ENCODE measurements at regions not wholly inside any gene's neighbourhood (a gene's known extent, or its start where the extent isn't known, plus 50 kb on each side); places are given as distances from the start of the nearest gene placed in this dataset.

DNA sequence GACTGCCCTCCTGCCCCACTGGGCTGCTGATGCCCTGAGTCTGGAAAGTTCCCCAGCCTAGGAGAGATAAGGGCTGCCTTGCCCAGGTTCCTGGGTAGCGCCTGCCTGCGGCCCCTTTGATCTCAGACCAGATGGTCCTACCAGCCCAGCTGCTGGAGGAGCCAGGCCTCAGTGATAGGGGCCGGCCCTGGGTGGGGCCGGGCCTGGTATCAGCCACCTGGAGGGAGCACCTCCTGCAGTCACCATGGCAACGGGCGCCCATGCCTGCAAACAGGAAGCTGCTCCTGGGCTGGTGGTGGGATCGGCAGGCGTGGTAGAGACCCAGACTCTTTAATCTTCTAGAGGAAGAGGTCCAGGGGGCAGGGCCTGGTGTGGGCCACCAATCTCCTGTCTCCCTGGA is 119.7 kb upstream of the WNT4 start:
- DNase-seq (ENCODE audit: low read depth): no peak

DNA sequence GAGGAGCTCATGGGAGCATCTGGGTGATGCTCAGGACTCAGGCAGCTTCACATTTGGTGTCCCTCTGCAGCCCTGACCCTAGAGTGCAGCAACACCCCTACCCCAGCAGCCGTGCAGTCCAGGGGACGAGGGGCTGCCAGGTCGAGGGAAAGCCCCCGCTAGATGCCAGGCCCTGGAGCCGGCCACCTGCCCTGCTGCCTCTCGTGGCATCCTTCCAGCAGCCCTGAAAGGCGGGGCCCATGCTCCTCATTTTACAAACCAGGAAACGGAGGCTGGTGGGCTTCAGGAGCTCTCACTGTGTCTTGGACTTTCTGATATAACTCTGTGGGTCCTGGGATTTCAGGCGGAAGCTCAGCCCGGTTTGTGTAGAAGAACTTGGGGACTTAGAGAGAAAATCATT is 120.5 kb upstream of the WNT4 start:
- DNase-seq (ENCODE audit: low read depth): no peak

DNA sequence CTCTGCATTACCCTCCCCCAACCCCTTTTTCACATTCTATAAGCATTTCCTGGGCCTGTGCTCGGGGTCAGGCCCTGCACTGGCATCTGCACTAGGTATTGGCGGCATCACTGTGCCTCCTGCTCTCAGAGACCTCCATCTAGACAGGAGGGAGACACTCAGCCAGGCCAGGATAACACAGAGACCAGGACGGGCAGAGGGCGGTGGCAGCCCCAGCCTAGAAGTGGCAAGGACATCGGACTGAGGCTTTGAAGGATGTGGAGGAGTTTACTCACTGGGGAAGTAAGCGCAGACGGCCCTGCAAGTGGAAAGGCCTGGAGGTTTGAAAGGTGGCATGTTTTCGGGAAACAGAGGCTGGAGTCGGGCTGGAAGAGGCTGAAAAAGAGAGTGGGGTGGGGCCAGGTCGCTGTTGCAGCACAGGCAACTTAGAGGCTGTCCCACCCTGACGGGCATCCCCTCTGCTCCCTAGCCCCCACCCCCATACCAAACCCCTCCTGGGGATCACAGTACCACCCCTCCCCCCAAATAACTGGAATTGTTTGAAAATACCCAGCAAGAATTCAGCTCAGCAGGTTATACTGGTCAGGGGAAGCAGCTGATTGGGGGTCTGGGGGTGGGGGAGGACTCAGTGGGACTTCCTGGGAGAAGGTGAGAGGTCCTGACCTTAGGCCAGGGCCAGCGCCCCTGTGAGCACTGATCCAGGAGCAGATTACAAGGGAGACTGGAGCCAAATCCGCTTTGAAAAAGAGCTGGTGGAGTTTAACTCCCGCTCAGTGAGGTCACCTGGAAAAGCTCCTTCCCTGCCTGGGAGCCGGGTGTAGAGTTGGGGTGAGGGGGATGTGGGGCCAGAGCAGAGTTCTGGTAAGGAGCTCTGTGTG is 121.8 kb upstream of the WNT4 start:
- no peak for DNase-seq (ENCODE audit: low read depth)

- no peak for DNase-seq (ENCODE audit: low read depth)
Observed at GRCh38 chr1:22266141-22266540, 123.2 kb upstream of the WNT4 start.

DNA sequence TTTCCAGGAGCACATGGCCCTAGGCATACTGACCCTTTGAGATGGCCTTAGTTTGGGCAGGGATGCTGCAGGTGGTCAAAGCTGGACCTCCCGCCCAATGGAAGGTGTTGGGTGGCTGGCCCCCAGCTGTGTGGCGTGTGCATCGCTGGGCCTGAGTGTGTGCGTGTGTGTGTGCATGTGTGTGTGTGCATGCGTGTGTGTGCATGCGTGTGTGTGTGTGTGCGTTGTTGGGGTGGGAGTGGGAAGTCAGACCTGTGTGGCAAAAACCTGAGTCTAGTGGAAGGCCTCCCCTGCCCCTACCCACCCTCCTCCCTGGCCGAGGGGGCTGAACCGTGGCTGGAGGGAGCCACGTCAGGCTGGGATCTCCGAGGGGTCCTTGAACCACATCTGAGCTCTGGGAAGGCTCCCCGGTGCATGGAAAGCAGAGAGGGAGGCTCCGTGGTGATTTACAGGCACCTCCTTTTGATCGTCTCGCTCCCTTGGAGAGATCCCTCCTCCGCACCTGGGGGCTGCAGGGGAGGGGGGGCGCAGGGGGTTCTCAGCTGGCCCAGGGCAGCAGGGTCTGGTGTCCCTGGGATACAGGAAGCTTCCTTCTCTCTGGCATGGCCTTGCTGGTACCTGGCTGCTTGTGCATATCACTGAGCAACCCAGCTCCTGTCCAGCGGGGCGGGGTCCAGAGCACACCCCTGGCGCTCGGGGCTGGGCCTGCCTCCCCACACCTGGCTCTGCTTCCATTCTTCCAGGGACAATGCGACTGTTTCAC is 124.7 kb upstream of the WNT4 start:
- DNase-seq (ENCODE audit: low read depth): no peak

GRCh38 chr1:22268327-22268726 is 125.4 kb upstream of the WNT4 start:
- no peak for DNase-seq (ENCODE audit: low read depth)

GRCh38 chr1:22271847-22272801 is 129.2 kb upstream of the WNT4 start:
- no peak for DNase-seq (ENCODE audit: low read depth)

DNA sequence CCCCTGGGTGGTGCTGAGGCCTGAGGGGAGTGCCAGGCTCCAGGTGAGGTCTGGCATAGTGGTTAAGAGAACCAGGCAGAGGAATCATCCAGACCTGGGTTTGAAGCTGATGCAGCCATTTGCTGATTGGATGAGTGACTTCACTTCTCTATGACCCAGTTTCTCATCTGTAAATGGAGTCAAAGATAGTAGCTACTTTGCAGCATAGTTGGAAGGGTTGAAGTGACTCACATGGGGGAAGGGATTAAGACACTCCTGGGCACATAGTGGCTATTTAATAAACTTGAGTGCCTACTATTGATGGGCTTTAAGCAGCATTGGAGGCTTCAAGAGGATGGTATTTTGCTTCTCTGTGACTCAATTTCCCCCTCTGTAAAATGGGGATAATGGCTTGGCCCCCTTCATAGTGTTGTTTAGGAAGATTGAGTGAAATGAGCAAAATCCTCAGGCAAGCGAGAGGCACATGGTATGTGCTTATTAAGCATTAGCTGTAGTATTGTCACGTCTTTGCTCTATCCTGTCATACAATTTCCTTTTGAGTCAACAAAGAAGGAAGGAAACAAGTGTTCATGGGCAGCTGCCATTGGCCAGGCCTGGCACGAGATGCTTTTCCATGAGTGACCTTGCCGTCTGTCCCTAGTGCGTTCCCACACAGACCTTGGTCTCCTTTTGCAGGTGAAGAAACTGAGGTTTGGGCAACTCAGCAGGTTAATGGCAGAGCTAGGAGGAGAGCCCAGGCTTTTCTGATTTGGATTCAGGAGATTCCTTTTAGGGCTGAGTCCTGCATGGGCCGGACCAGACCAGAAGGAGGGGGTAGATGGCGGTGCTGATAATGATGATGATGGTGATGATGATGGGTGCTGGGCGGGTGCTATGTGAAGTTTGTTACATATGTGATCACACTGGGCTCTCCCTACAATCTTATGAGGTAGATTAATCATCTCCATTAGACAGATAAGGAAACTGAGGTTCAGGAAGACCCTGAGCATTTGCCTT is 131.1 kb upstream of the WNT4 start:
- no peak for DNase-seq (ENCODE audit: low read depth)

GRCh38 chr1:22275167-22275566 is 132.3 kb upstream of the WNT4 start:
- no peak for DNase-seq (ENCODE audit: low read depth)

DNA sequence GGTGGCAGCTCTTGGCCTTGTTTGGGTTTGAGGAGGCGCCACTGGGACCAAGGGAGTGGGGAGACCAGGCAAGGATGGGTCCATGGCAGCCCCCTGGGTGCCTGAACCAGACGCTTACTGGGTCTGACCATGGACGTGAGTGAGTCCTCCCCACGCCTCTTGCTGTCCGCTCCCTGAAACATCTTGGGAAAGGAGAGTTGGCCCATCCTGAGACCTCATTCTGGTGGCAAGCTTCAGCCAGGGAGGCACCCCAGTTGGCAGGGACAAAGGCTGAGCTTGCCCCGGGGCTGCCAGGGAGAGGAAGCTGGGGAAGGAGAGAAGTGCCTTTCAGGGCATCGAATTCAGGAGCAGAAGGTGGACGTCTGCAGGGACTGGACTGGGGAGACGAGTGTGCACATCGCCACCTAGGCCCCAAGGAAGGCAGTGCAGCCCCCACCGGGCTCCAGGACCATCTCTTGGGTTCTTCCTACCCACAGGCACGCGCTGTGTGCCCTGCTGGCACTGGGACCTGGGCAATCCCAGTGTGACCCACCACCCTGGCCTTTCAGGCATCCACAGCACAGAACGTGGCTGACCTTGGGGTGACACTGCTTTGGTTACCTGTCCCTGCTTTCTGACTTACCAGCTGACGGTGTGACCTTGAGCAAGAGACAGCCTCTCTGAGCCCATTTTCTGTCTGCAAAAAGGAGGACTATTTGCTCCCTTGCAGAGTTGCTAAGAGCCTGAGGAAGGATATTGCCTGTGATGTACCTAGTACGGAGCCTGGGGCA is 132.9 kb upstream of the WNT4 start:
- peak; percentile 55 for DNase-seq (ENCODE audit: low read depth)

DNA sequence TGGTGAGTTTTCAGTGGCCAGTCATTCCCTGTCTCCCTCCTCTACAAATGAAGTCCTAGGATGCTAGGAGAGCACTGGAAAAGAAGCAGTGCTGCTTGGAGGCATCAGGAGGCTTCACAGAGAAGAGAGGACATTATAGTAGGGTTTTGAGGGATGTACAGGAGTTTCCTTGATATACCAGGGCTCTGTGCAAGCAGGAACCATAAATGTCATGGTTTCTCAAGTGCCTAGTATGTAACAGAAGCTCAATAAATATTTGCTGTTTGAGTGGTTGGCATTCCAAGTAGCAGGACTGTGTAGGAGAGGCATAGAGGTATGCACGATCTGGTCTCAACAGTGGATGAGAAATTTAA is 133.5 kb upstream of the WNT4 start:
- DNase-seq (ENCODE audit: low read depth): no peak

GRCh38 chr1:22277662-22278061 is 134.8 kb upstream of the WNT4 start:
- DNase-seq (ENCODE audit: low read depth): no peak

- DNase-seq (ENCODE audit: low read depth): no peak
Observed at GRCh38 chr1:22279735-22280134, 136.8 kb upstream of the WNT4 start.

DNA sequence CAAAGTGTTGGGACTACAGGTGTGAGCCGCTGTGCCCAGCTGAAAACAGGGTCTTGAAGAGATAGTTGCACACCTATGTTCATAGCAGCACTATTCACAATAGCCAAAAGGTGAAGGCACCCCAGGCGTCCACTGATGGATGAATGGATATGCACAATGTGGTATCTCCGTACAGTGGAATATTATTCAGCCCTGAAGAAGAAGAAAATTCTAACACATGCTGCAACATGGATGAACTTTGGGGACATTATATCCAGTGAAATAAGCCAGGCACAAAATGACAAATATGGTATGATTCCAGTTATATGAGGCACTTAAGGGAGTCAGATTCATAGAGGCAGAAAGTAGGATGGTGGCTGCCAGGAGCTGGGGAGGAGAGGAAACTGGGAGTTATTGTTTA is 137.6 kb upstream of the WNT4 start:
- DNase-seq (ENCODE audit: low read depth): no peak

- DNase-seq (ENCODE audit: low read depth): no peak
Observed at GRCh38 chr1:22281521-22282363, 138.8 kb upstream of the WNT4 start.

- no peak for DNase-seq (ENCODE audit: low read depth)
Observed at GRCh38 chr1:22282364-22282995, 139.6 kb upstream of the WNT4 start.

- no peak for DNase-seq (ENCODE audit: low read depth)
Observed at GRCh38 chr1:22283596-22283995, 140.7 kb upstream of the WNT4 start.

GRCh38 chr1:22284236-22284635 is 141.3 kb upstream of the WNT4 start:
- no peak for DNase-seq (ENCODE audit: low read depth)
